GM23338 (cell line): ENCODE measurements at regions not wholly inside any gene's neighbourhood (a gene's known extent, or its start where the extent isn't known, plus 50 kb on each side); places are given as distances from the start of the nearest gene placed in this dataset.

ENCODE experiments used
- ATAC-seq: fragments of 200-7000 bp; cut with Tn5 transposase; 3 replicates; pipeline ENCODE4 v1.9.1; 2020
- DNase-seq: peaks from one replicate; pipeline ENCODE4 v3.0.0-alpha.2; 2015; ENCODE audit warnings: low spot score
- H2AFZ ChIP-seq: fragments of 200-600 bp; sonication (generic); 2 replicates; pipeline ENCODE4 v1.8.0; 2016; ENCODE audit warnings: antibody characterized with exemption, mild to moderate bottlenecking, moderate library complexity
- H3F3A ChIP-seq: fragments of 200-600 bp; sonication (generic); replicated peaks from 2 replicates; pipeline ENCODE4 v1.8.0; 2017; ENCODE audit warnings: antibody characterized with exemption, mixed run types, low read depth
- H3K27ac ChIP-seq: fragments of 200-600 bp; sonication (generic); 2 replicates; pipeline ENCODE4 v1.6.1; 2016; ENCODE audit warnings: low read depth
- H3K27me3 ChIP-seq: fragments of 200-600 bp; sonication (generic); 2 replicates; pipeline ENCODE4 v1.8.0; 2016; ENCODE audit warnings: mild to moderate bottlenecking, mixed run types, moderate library complexity; ENCODE audit not compliant: insufficient read depth
- H3K36me3 ChIP-seq: fragments of 200-600 bp; sonication (generic); 2 replicates; pipeline ENCODE4 v1.8.0; 2016; ENCODE audit warnings: mild to moderate bottlenecking; ENCODE audit not compliant: insufficient read depth
- H3K4me1 ChIP-seq: fragments of 200-600 bp; sonication (generic); 2 replicates; pipeline ENCODE4 v1.8.0; 2016; ENCODE audit warnings: mild to moderate bottlenecking, moderate library complexity; ENCODE audit not compliant: insufficient read depth
- H3K4me2 ChIP-seq: fragments of 200-600 bp; sonication (generic); 2 replicates; pipeline ENCODE4 v1.7.1; 2017; ENCODE audit warnings: mixed run types
- H3K4me3 ChIP-seq: fragments of 200-600 bp; sonication (generic); 2 replicates; pipeline ENCODE4 v1.6.1; 2016; ENCODE audit warnings: mixed run types
- H3K79me2 ChIP-seq: fragments of 200-600 bp; sonication (generic); replicated peaks from 2 replicates; pipeline ENCODE4 v1.8.0; 2017; ENCODE audit warnings: mild to moderate bottlenecking; ENCODE audit not compliant: insufficient read depth
- H3K9me2 ChIP-seq: fragments of 200-600 bp; sonication (generic); 2 replicates; pipeline ENCODE4 v1.8.0; 2017; ENCODE audit not compliant: insufficient read depth
- H4K20me1 ChIP-seq: fragments of 200-600 bp; sonication (generic); replicated peaks from 2 replicates; pipeline ENCODE4 v1.8.0; 2017; ENCODE audit warnings: mild to moderate bottlenecking; ENCODE audit not compliant: insufficient read depth
- H3K27ac Mint-ChIP-seq: 2 replicates; pipeline ENCODE4 v1.8.0; 2020; ENCODE audit warnings: inconsistent platforms, mild to moderate bottlenecking, moderate library complexity, mixed read lengths
- H3K27me3 Mint-ChIP-seq: 3 replicates; pipeline ENCODE4 v1.8.0; 2022; ENCODE audit warnings: low read depth, mild to moderate bottlenecking, moderate library complexity, mixed read lengths, inconsistent platforms; ENCODE audit not compliant: insufficient read depth, poor library complexity
- H3K36me3 Mint-ChIP-seq: 3 replicates; pipeline ENCODE4 v1.8.0; 2021; ENCODE audit warnings: low read depth, mild to moderate bottlenecking, inconsistent platforms, moderate library complexity, mixed read lengths
- H3K4me1 Mint-ChIP-seq: 3 replicates; pipeline ENCODE4 v1.8.0; 2020; ENCODE audit warnings: mild to moderate bottlenecking, inconsistent platforms, mixed read lengths
- H3K4me3 Mint-ChIP-seq: 3 replicates; pipeline ENCODE4 v1.8.0; 2021; ENCODE audit warnings: moderate library complexity, mild to moderate bottlenecking, inconsistent platforms, mixed read lengths
- H3K9me3 Mint-ChIP-seq: 3 replicates; pipeline ENCODE4 v1.8.0; 2020; ENCODE audit warnings: moderate library complexity, mild to moderate bottlenecking, inconsistent platforms, mixed read lengths
- CREB1 ChIP-seq: fragments of 250-450 bp; sonication (Bioruptor Pico); IDR thresholded peaks from 2 replicates; pipeline ENCODE4 v1.5.0; 2020; ENCODE audit warnings: low read depth, mild to moderate bottlenecking, moderate library complexity
- CTCF ChIP-seq, 2 experiments: fragments of 200-600 bp in 1 of 2; sonication (generic) in 1 of 2; conservative IDR thresholded peaks; 2 replicates each; pipeline versions ENCODE4 v1.5.1 to v1.6.1; 2016 to 2017; ENCODE audit warnings: antibody characterized with exemption in 2 of 2, low read depth in 2 of 2, mild to moderate bottlenecking in 2 of 2, moderate library complexity in 1 of 2
- ETS1 ChIP-seq: IDR thresholded peaks from 2 replicates; pipeline ENCODE4 v1.6.1; 2016; ENCODE audit warnings: antibody characterized with exemption
- EZH2 ChIP-seq: fragments of 200-600 bp; sonication (generic); IDR thresholded peaks from one replicate; pipeline ENCODE4 v1.8.0; 2017; ENCODE audit warnings: antibody characterized with exemption, mild to moderate bottlenecking, low read depth; ENCODE audit not compliant: unreplicated experiment
- EZH2phosphoT487 ChIP-seq: fragments of 200-600 bp; sonication (generic); IDR thresholded peaks from one replicate; pipeline ENCODE4 v1.8.1; 2018; ENCODE audit warnings: antibody characterized with exemption; ENCODE audit not compliant: unreplicated experiment
- JUNB ChIP-seq: IDR thresholded peaks from one replicate; pipeline ENCODE4 v1.6.1; 2016; ENCODE audit warnings: antibody characterized with exemption; ENCODE audit not compliant: unreplicated experiment
- NANOG ChIP-seq: IDR thresholded peaks from 2 replicates; pipeline ENCODE4 v1.6.1; 2016; ENCODE audit warnings: antibody characterized with exemption, borderline replicate concordance
- POLR2AphosphoS5 ChIP-seq: IDR thresholded peaks from 2 replicates; pipeline ENCODE4 v1.6.1; 2016; ENCODE audit warnings: antibody characterized with exemption, low read depth
- REST ChIP-seq: IDR thresholded peaks from one replicate; pipeline ENCODE4 v1.6.1; 2018; ENCODE audit warnings: antibody characterized with exemption; ENCODE audit not compliant: unreplicated experiment
- STAT1 ChIP-seq: IDR thresholded peaks from one replicate; pipeline ENCODE4 v1.6.1; 2016; ENCODE audit warnings: antibody characterized with exemption; ENCODE audit not compliant: unreplicated experiment
- ZNF114 ChIP-seq: fragments of 250-450 bp; sonication (Bioruptor Pico); IDR thresholded peaks from 2 replicates; pipeline ENCODE4 v1.5.0; 2020; ENCODE audit warnings: mild to moderate bottlenecking, moderate library complexity
- ZNF331 ChIP-seq: fragments of 250-450 bp; sonication (Bioruptor Pico); IDR thresholded peaks from 2 replicates; pipeline ENCODE4 v1.5.0; 2020; ENCODE audit warnings: low read depth, mild to moderate bottlenecking, moderate library complexity
- ZNF462 ChIP-seq: fragments of 250-450 bp; sonication (Bioruptor Pico); IDR thresholded peaks from 2 replicates; pipeline ENCODE4 v1.5.0; 2020; ENCODE audit warnings: mild to moderate bottlenecking, moderate library complexity

- Mint-ChIP-seq H3K4me3 (no peak overlapping the region), H3K27me3 (no peaks in the 10 kb centered on the region), H3K27ac (no peak overlapping the region), H3K4me1 (peaks cover 4% of the 10 kb centered on the region; the same call in 1 of the 3 replicates), H3K9me3 (no peaks in the 10 kb centered on the region), H3K36me3 (no peaks in the 10 kb centered on the region)
- Histone ChIP-seq H3K9me2 (no peaks in the 10 kb centered on the region), H3K4me1 (no peaks in the 10 kb centered on the region), H4K20me1 (no peaks in the 10 kb centered on the region), H3K79me2 (no peaks in the 10 kb centered on the region), H3K36me3 (no peaks in the 10 kb centered on the region), H3K27me3 (no peaks in the 10 kb centered on the region), H3F3A (no peaks in the 10 kb centered on the region), H3K4me2 (no peak overlapping the region), H2AFZ (no peak overlapping the region), H3K4me3 (no peak overlapping the region), H3K27ac (no peak overlapping the region)
- ATAC-seq (no peak), DNase-seq (no peak)
- no peak for TF ChIP-seq NANOG
- no peak for TF ChIP-seq ETS1
- no peak for TF ChIP-seq EZH2
- no peak for TF ChIP-seq CTCF (conservative IDR thresholded peaks at IDR 0.05; ENCODE audit: low read depth in 2 of 2)
- no peak for TF ChIP-seq CREB1 (CRISPR knock-in tag)
- TF ChIP-seq REST, result no peak
- TF ChIP-seq EZH2phosphoT487, result no peak
- no peak for TF ChIP-seq STAT1
- TF ChIP-seq ZNF462 (CRISPR knock-in tag), result no peak
- no peak for TF ChIP-seq ZNF114 (CRISPR knock-in tag)
- no peak for TF ChIP-seq JUNB
- no peak for TF ChIP-seq ZNF331 (CRISPR knock-in tag)
- TF ChIP-seq POLR2AphosphoS5, result no peak
Observed at GRCh38 chr18:44518091-44518615, 162.5 kb upstream of the SETBP1 start.
